Ramos (cell line): ENCODE measurements at regions not wholly inside any gene's neighbourhood (a gene's known extent, or its start where the extent isn't known, plus 50 kb on each side); places are given as distances from the start of the nearest gene placed in this dataset.

ENCODE experiments used
- in situ Hi-C: fragments of 300-500 bp; cut with MboI; formaldehyde crosslinking; loops from one replicate; pipeline ENCODE4 v1.14.3; 2022; ENCODE audit warnings: low sequenced_read_pairs; ENCODE audit not compliant: unreplicated experiment

DNA sequence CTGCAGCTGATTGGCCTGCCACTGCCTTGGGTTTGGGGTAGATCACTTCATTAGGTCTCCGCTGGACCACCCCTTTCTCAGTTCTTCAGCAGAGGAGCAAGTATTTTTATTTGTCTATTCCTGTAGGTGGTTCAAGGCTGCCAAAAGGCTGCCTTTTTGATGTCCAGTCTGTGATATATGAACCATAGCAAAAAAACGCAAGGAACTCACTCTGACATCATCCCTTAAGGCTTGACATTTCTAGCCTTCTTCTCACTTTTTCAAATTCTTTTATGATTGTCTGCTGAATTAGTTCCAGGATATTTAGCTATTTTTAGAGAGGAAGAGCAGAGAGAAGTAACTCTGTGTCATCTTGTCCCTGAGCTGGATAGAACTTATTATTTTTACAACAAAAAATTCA is 269.2 kb downstream of the BAMBI start:
- in situ Hi-C loops: no loop called here

DNA sequence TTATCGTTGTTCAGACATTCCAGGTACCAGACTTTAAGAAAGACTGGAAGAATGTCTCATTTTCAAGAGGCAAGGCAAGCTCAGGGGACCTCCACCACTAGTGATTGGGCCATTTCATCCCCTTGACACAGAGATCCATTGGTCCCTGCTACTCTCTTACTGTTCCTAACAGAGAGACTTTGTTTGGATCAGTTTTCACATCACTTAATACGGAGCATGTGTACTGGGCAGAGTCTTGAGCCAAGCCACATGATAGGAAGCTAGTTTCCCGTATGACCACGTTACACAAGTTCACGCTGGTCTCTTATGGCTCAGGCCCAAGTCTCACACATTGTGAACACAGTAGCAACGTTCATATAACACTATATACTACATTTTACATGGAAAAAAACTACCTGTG is 269.9 kb downstream of the BAMBI start:
- in situ Hi-C loops: no loop called here

DNA sequence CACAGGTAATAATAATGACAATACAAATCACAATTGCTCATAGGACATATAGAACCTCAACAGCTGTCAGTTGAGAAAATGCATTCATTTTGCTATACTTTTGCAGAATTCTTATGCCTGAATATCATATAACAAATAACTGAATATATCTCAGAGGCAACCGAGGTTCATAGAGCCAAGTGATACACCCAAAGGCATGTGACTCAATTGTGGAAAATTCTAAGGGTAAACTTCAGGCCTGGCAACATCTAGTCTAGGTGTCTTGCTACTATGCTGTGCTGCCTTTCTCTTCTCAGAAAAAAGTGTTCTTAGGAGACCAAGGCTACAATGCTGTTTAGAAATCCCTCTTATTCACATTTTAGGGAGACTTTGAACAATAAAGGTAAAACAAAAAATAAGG is 270.7 kb downstream of the BAMBI start:
- in situ Hi-C loops: no loop called here

DNA sequence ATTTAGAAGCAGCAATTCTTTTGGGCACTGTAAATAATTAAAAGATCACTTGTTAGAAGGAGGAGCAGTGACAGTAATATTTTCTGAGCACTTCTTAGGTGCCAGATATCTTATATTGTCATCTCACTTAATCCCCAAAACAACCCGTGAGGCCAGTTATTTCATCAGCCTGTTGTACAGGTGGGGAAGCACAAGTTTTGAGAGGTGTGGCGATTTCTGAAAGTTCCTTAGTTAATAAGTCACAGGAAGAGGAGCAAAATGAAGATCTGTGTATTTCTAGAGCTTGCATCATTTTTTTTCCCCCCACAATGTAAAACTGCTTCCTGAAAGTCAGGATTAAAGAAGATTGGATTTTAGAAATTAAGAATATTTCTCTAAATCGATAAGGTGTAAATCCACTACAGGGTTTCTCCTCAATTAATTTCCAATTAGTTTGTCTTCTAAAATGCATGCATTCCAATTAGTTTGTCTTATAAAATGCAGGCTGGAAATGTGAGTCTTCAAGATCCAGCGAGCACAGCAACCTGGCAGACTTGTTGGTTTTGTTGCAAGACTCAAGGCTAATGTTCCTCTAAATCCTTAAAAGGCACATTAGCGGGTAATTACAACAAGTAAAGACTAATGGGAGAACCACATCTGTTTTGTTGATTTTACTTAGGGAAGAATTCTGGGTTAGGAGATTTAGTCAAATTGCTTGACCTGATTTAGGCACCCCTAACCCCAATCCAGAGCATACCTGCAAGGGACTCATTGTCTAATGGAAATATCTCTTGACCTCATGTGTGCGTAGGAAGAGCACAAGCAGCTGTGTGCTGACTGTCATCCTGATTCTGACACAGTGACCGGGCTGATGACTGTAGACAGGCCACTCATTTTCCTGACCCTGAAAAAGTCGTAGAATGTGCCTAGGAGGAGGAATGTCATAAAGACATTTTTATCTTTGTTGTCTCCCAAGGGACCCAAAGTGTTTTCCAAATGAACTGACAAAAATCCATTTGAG is 272.0 kb downstream of the BAMBI start:
- in situ Hi-C loops: no loop called here

DNA sequence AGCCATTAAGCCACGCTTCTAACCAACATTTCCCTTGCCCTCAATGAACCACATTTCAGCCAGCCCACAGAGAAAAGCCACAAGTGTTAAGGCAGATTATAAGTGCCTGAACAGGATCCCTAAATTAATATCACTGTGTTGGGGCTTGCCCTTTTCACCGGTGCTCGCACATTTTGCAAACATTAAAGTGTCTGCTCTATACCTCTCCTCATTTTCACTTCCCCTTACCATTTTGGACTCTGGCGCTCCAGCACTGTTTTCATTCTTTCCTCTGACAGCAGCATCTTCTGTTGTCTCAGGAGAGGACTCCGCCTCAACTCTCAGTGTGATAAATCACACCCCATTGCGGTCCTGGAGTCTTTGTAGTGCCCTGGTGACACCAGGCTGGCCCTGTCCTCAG is 274.2 kb downstream of the BAMBI start:
- in situ Hi-C loops: no loop called here

DNA sequence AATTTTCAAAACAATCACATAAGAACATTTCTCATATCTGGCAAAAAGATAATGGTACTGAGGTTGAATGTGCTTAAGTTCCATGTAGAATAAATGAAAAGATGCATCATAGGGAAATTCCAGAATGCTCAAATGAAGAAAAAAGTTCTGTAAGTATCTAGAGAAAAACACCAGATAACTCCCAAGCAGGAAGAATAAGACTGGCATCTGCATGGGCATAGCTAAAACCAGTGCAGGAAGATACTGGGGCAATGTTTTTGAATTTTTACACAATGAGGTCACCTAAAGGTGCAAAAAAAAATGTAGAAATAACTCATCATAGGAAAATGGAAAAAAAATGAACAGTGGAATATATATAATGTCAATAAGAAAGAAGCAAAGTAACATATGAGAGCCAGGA is 275.2 kb downstream of the BAMBI start:
- in situ Hi-C loops: no loop called here

DNA sequence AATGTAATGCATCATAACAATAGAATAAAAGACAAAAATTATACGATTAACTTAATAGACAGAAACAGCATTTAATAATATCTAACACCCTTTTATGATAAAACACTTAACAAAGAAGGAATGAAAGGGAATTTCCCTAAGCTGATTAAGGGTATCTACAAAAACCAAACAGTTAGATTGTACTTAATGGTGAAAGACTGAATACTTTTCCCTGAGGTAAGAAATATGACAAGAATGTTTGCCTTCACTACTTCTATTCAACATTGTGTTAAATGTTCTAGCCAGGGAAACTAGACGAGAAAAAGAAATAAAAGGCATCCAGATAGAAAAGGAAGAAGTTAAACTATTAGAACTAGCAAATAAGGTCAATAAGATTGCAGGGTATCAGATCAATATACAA is 276.9 kb downstream of the BAMBI start:
- in situ Hi-C loops: no loop called here

DNA sequence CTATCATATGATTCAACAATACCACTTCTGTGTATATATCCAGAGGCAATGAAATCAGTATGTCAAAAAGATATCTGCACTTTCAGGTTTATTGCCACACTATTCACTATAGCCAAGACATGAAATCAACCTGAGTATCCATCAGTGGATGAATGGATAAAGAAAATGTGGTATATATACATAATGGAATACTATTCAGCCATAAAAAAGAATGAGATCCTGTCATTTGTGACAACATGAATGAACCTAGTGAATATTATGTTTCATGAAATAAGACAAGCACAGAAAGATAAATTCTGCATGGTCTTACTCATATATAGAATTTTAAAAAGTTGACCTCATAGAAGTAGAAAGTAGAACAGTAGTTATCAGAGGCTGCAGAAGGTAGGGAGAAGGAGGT is 281.1 kb downstream of the BAMBI start:
- in situ Hi-C loops: no loop called here

DNA sequence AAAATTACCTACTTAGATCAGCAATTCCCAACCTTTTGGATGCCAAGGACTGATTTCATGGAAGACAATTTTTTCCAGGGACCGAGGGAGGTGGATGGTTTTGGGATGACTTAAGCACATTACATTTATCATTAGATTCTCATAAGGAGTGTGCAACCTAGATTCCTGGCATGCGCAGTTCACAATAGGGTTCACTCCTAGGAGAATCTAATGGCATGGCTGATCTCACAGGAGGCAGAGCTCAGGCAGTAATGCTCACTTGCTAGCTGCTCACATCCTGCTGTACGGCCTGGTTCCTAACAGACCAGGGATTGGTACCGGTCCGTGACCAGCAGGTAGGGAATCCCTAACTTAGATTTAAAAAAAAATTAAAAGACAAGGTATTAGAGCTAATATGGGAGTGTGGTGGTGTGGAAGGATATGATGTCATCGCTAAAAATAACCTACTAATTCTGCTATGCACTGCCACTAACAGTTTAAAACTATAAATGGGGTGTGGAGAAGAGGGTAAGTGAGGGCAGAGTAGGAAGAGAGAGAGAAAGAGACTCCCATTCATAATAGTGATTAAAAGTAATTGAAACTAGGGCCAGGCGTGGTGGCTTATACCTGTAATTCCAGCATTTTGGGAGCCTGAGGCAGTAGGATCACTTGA is 282.7 kb downstream of the BAMBI start:
- in situ Hi-C loops: no loop called here

DNA sequence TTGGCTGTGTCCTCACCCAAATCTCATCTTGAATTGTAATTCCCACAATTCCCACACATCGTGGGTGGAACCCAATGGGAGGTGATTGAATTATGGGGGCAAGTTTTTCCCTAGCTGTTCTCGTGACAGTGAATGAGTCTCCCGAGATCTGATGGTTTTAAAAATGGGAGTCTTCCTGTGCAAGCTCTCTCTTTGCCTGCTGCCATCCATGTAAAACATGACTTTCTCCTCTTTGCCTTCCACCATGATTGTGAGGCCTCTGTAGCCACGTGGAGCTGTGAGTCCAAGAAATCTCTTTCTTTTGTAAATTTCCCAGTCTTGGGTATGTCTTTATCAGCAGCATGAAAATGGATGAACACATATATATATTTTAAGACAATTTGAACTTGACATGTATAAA is 285.4 kb downstream of the BAMBI start:
- in situ Hi-C loops: no loop called here

DNA sequence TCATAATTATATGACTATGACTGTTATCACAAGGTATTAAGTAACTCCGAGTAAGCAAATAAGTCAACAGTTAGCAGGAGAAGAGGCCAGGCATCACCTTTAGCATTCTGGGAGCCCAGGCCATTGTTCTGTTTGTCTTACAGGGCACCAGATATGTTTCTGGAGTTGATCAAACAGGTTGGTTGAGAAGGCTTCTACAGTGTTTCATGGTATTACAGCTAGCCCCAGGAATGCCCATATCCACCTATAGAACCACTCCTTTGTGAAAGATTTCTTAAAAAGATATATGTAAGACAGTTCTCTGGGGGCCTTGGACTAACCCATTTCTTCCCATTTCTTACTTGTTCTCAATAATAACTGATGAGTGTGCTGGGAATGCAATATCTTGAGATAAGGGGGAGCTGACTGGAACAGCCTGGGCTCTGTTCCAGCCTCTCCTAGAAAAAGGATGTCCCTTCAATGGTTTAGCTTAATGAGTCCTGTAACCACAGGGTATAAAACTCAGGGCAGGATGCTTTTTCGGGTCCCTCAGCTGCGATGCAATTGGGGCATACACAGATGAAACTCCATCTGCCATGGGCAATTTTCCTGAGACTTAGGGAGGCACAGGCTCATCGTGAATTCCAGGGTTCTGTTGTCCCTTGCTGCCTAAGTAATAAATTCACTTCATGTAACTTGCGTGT is 286.4 kb downstream of the BAMBI start:
- in situ Hi-C loops: no loop called here

DNA sequence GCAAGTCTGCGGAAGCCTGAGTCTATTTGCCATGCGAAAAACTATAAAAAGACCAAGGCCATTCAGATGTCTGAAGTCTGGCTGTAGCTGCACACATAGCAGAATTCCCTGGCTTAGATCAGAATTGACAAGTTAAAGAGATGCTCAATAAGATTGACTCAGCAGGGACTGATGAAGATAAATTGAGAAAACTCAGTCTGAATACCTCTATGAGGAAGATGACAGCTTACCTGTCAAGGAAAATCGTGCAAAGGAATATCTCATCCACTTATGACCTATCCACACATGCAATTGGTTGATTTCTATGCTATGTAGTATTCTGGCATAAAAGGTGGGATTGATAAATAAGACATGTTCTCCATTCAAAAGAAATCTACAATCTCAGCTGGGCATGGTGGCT is 288.6 kb downstream of the BAMBI start:
- in situ Hi-C loops: no loop called here

DNA sequence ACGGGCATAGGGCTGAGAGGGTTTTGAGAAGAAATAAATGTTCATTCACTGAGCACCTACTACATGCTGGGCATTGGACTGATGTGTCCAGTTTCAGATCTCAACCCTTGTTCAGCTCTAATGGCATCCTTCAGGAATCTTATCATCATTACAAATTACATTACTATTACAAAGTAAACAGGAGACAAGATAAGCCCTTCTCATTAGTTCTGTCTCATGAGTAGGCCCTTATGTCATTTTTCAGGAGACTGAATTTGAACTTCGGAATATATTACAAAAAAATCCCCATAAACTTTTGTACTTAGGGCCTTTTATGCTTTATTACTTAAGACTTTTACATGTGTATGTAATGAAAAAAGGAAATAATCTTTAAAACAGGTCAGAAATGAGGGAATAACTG is 289.7 kb downstream of the BAMBI start:
- in situ Hi-C loops: no loop called here

DNA sequence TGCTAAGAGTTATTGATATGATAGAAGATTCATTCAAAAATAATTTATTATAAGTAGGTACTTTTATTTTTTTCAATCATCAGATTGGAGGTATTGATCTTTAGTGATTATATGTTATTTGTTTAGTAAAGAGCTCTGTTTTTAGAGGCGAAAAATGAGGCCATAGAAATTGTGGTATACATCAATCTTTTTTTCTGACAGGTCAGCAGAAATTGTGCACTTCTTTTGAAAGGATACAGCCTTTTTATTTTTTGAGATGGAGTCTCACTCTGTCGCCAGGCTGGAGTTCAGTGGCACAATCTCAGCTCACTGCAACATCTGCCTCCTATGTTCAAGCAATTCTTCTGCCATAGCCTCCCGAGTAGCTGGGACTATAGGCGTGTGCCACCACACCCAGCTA is 292.1 kb downstream of the BAMBI start:
- in situ Hi-C loops: no loop called here

DNA sequence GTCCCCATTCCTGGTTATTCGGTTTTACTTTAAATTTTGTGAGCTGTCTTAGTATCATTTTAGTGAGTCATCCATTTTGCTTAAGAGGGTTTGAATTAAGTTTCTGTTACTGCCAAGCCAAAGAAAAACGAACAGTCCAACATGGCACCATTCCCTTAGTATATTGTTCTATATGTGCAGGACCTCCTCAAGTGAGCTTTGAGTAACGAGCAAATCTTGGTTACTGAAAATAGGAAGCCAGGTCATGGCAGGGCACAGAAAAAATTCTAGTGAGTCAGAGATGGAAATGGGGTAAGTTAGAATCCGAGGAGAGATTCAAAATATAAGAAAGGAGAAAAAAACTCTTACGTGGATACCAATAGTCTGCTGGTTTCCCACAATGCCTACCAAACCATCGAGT is 292.9 kb downstream of the BAMBI start:
- in situ Hi-C loops: no loop called here

DNA sequence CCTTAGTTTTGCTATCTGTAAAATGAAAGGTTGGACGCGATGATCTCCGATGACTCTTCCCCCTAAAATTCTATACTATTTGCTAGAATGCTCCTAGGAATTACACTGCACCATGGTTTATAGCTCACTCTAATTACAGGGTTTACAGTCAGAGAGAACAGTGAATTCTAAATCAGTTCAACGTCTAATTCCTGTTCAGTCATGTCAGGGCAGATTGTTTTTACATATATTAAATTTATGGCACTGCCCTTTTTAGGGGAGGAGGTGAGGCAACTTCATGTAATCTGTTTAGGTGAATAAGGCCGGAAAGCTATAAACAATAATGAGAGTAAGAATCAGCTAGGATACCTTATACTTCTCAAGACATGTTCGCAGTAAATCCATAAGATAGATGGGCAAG is 293.9 kb downstream of the BAMBI start:
- in situ Hi-C loops: no loop called here

DNA sequence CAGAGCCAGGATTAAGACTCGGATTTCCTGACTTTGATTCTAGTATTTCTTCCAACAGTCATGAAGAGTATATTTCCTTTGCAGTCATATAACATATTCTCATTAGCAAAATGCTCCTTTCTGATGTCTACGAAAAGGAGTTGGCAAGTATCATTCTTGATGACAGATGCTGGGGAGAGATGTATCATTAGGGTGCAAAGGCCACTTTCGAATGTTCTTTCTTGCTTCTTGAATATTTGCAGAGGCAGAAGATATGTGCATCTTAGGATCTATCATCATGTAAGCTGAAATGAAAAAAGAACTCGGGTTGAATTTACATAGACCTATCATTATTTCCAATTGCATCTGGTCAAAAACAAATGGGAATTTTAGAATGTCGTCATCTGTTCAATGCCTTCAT is 294.4 kb downstream of the BAMBI start:
- in situ Hi-C loops: no loop called here

DNA sequence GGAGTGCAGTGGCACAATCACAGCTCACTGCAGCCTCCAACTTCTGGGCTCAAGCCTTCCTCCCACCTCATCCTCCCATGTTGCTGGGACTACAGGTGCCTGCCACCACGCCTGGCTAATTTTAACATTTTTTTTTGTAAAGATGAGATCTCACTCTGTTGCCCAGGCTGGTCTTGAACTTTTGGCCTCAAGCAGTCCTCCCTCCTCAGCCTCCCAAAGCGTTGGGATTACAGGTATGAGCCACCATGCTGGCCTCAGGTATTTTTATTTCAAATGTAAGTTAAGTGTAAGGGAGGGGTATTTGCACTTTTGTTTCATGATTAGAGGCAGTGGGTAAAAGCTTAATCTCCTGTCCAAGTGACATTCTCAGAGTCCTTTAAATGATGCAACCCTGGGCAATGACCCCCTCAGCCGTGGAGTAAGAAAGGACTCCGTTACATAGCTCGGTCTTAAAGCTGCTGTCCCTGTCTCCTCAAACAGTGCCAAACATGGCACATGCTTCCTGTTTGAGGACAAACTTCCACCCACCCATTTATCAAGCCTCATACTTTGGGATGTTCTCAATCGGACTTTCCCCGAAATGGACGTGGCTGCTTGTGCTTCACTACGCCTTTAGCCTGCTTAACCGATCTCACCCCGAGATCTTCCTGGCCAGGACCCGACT is 296.1 kb downstream of the BAMBI start:
- in situ Hi-C loops: no loop called here

DNA sequence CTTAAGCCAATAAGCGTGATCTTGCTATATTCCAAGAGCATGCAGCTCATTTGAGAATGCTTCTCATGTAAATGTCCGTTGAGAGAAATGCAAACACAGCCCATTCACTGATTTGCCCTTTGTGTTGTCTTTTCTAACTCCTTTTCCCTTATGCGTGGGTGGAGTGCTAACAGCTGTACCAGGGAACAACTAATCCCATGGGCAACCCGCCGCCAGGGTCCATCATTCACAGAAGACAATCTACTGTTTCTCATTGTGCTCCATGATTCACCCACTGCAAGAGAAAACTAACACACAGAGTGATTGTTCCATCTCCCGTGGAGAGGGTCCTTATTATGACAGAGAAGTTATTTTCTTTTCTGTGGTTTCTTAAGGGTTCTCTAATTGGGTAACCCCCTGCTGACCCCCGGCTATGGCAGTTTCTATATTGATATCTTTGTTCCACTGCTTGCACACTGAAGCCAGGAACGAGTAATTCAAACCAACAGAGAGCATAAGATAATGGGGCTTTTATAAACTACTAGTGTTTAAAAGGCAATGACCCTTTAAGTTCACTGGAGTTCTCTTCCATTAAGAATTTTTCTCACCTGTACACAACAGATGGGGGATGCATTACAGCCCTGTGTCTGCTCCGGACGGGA is 298.7 kb downstream of the BAMBI start:
- in situ Hi-C loops: no loop called here

DNA sequence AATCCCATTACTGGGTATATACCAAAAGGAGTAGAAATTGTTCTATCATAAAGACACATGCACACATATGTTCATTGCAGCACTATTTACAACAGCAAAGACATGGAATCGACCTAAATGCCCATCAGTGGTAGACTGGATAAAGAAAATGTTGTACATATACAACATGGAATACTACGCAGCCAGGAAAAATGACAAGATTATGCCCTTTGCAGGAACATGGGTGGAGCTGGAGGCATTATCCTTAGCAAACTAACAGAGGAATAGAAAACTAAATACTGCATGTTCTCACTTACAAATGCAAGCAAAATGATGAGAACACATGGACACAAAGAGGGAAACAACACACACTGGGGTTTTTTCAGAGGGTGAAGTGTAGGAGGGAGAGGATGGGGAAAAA is 300.2 kb downstream of the BAMBI start:
- in situ Hi-C loops: no loop called here
